ENCODE measurements at regions not wholly inside any gene's neighbourhood (a gene's known extent, or its start where the extent isn't known, plus 50 kb on each side); places are given as distances from the start of the nearest gene placed in this dataset.

DNA sequence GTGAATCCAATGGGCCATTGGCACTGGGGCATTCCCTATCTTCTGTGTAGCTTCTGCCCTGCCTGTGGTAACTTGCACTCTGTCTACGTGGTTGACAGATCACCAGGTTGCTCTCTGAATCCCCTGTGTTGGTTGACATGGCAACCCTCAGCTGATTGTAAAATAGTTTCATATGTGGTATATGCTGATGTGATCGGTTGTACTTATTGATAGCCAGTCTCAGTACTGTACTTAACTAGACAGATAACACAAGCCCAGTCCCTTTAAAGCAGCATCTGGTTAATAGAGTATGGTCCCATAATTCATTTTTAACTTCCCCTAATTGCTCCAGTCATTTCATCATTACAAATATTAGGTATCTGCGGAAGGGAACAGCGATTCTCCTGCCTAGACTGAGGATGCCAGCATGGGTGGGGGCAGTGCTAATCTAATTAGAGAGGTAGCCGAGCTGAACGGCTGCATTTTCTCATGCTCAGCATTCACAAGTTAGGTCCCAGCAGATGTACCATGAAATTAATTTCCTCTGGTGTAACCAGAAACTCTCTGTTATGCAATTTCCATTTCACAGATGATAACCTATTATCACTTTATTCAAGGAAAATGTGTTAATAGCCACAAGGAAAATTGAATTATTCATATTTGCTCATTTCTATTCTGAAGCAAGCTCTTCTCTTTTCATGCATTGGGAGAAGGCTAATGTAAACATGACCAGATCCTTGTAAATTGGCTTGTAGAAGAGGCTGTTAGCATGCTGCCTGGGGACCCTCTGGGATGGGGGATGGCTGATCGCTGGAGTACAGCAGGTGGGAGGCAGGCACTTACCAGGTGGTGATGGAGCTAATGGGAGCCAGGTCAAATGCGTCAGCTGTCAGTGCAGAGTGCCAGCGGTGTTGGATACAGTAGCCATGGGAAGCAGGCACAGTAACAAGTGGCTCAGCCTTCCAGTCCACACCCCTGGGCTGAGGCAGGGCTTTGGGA, 608.3 kb downstream of the GALR1 start:
- DNase-seq (ENCODE audit: low read depth), result no peak

GRCh38 chr18:77859634-77860033, 610.0 kb downstream of the GALR1 start:
- DNase-seq (ENCODE audit: low read depth), result no peak

DNA sequence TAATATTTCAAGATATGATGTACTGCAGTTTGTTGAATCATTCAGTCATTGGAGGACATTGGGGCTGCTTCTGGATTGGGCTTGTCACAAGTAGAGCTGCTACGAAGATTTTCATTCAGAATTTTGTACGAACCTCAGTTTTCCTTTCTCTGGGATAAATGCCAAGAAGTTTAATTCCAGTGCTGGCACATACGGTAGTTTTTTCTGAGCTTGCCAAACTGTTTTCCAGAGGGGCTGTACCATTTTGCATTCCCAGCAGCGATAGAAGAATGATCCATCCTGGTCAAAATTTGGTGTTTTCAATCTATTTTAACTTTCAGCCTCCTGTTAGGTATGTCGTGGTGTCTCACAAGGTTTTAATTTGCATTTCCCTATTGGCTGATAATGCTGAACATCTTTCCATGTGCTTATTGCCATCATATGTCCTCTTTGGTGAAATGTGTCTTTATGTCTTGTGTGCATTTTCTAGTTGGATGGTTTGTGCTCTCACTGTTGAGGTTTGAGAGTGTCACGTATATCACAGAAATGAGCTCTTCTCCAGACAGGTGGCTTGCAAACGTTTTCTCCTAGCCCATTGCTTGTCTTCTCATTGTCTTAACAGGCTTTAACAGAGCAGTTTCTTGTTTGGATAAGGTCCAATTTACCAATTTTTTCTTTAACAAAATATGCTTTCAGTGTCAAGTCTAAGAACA, 612.6 kb downstream of the GALR1 start:
- DNase-seq (ENCODE audit: low read depth), result no peak

- no peak for DNase-seq (ENCODE audit: low read depth)
These were observed 616.2 kb downstream of the GALR1 start for GRCh38 chr18:77865853-77866252.

DNA sequence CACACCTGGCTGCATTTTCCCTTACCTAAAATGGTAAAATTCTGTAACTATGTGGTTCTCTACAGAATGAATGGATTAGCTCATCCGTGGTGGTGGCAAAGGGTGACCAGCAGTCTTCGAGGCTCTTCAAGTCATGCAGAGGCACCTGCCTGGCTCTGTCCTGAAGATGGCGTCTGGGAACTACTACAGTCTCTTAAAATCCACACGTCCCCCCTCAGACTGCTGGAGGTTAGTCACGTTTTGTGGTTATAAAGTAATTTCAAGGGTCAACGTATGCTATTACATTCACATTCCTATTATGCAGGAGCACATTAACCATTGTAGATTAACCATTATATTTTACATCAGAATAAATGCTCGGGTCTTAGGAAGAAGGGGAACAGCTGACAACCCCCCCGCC, 616.7 kb downstream of the GALR1 start:
- DNase-seq (ENCODE audit: low read depth), result no peak

DNA sequence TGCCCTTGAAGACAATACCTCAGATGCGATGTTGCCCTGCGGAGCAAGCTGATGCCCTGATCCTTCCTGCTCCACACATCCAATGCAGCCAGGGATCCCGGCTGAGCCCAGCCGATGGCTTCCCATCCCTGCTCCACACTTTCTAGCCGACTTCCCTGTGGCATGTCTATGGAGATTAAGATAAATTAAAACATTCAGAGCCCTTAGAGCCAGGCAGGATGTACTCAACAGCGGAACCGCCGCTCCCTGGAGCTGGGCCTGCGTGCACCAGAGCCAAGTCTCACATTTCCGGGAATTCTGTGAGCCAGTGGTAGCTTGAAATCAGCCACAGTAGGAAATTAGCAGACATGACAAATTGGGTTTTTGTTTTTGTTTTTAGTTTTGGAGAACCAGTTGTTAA, 620.6 kb downstream of the GALR1 start:
- no peak for DNase-seq (ENCODE audit: low read depth)

DNA sequence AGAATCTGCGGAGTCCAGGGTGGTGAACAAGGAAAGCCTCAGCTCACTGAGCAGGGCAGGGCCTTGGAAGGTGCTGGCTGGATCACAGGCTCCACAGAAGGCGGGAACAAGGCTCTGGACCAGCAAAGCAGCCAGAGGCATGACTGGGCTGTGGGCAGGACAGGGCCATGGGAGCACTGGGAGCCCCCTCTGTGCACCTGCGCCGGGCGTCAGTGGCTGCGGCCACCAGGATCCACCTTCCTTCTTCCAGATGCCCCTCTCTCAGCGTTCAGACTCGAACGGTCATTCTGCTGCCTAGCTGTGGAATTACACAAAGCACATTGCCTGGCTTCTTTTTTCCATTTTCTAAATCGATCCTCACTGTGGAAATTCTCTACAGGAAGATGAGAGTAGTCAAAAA, 621.2 kb downstream of the GALR1 start:
- DNase-seq (ENCODE audit: low read depth), result no peak

- no peak for DNase-seq (ENCODE audit: low read depth)
These were observed 622.5 kb downstream of the GALR1 start for GRCh38 chr18:77872166-77872565.

- DNase-seq (ENCODE audit: low read depth), result no peak
These were observed 626.7 kb downstream of the GALR1 start for GRCh38 chr18:77876319-77876865.

DNA sequence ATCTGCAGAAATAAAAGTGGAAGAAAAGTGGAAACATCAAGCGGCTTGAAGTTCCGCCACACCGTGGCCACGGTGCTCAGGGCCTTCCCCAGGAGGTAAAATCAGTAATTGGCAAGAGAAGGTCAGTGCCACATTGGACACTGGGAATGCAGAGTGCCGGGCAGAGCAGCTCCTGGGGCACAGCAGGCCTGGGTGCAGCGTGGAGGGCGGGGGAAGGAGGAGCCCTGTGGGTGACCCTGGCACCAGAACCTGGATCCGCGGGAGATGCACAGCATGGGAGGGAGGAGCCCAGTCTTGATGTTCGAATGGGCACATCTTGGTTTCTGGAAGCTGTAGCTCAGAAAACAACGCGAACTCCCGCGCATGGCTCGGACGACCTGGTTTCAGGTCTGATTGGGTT, 630.2 kb downstream of the GALR1 start:
- DNase-seq (ENCODE audit: low read depth), result no peak

DNA sequence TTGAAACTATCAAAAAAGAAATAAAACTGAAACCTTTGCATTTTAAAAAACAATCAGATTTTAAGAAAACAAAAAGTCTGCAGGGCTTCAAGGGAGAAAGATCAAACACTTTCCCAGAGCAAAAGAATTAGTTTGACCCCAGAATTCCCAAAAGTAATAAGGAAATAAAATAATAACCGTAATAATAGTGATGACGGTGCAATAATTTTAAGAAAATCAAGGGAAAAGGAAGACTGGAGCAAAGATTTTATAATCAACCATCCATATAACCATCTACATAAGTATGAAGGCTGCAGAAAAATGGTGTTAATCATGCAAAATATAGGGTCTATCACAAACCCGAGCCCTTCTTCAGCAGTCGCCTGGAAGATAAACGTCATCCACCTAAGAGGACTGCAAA, 634.8 kb downstream of the GALR1 start:
- DNase-seq (ENCODE audit: low read depth), result no peak

DNA sequence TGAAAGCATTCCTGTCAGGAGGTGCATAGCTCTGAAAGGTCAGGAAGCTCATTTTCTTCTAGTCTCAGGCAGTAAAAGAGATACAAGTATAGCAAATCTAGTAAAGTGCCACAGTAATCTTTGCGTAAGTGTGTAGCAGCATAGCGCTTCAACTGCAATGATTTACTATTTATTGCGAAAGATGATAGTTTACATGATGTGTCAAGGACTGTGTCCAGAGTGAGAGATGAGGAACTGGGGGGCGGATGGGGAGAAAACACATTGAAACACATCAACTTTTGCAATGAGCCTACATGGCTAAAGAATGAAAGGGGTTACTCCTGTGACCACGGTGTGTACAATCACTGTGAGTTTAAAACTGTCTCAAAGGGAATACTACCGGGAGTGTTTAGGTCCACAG, 644.4 kb downstream of the GALR1 start:
- DNase-seq (ENCODE audit: low read depth), result no peak

DNA sequence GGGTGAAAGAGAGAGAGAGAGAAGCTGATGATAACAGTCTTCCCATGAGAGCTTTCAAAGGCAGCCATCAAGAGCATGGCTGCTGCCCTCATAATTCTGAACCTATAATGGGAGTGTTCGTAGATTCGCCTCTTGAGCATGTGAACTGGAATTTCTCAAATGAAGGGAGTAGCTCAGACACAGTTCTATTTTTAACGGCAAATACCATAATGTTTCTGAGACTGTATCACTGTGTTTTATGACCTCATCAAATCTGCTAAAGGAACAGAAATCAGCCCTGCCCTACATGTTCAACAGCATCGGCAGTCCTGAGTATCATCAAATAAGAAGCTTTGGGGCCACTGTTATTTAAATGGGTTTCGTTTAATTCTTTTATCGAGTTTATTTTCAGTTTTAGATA, 645.6 kb downstream of the GALR1 start:
- no peak for DNase-seq (ENCODE audit: low read depth)

DNA sequence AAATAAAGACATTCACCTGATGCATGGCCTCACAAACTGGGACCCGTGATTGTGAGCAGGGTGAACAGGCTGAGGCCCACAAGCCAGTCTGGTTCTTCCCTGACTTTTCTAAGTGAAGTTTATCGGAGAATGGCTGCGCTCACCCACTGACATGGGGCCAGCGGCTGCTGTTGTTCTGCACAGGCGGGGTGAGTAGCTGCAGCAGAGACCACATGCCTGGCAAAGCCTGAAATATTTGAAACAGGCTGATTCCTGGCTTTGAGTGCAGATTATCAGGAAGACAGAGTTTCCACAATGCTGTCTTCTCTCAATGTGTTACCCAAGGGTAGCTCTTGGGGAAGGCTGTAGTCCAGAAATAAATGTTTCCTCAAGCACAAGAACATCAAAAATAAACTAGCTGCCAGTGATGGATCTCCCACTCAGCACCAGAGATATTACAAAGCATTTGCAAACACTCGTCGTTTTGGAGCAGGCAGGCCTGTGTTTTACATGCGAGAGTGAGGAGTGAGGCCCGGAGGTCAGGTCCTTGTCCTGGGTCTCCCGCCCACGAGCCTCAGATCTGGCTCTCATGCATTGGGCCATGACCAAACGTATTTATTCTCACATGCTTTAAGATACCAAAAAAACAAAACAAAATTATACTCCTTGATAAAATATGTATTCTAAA, 647.1 kb downstream of the GALR1 start:
- DNase-seq (ENCODE audit: low read depth), result no peak

GRCh38 chr18:77897606-77898005, 648.0 kb downstream of the GALR1 start:
- no peak for DNase-seq (ENCODE audit: low read depth)

- peak; percentile 22 for DNase-seq (ENCODE audit: low read depth)
These were observed 650.5 kb downstream of the GALR1 start for GRCh38 chr18:77899972-77900754.

GRCh38 chr18:77905011-77905410, 655.4 kb downstream of the GALR1 start:
- no peak for DNase-seq (ENCODE audit: low read depth)

DNA sequence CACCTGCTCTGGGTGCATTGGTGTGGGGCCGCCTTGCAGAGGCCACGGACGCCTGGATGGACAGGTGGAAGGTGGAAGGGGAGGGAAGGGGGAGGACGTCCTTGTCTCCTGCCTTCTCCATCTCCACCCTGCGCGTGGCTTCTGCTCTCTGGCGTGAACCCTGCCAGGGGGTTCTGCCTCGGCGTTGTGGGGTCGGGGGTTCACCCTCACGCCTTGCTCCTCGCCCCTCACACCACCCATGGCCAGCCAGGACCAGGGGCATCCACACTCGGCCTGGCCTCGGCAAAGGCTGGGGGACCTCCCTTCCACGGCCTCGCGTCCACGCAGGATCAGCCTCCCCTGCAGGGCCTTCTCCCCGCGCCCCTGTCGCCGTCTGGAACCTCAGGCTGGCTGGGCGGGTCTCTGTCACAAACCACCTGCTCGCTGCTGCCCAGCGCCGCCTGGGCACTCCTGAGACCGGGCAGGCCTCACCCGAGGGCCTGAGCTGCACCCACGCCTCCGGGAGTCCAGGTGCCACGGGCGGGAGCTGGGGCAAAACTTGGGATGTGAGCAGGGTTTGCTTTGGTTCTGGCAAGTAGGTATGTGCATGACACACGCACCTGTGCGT, 655.9 kb downstream of the GALR1 start:
- DNase-seq (ENCODE audit: low read depth), result no peak

DNA sequence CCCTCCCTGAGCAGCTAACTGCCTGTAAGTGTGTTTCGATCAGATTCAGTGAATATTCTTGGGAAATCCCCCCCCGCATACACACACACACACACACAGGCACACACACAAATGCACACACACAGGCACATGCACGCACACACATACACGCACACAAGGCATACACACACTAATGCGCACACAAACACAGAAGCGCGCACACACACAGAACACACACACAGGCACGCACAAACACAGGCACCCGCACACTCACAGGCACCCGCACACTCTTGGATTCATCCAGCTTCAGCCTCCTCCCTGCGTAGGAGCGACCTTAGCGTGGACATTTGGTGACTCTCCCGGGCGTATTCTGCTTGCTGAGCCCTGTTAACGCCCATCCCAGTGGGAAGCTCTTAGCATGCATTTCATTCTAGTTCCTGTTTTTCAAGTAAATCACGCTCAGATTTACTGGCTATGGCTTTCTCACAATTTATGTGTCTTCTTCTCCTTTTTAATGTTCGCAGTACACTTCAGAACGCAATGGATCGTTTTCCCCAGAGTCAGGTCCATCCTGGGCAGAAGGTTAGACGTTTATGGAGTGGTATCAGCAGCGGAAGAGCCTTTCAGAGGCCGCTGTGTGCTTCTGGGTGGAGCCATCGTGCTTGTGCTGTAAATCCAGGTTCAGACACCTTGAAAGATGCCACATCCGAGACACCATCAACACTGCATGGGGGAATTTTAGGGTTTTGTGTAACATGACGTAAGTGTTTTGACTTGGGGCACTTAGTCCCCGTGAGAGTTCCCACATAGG, 656.6 kb downstream of the GALR1 start:
- DNase-seq (ENCODE audit: low read depth), result no peak

DNA sequence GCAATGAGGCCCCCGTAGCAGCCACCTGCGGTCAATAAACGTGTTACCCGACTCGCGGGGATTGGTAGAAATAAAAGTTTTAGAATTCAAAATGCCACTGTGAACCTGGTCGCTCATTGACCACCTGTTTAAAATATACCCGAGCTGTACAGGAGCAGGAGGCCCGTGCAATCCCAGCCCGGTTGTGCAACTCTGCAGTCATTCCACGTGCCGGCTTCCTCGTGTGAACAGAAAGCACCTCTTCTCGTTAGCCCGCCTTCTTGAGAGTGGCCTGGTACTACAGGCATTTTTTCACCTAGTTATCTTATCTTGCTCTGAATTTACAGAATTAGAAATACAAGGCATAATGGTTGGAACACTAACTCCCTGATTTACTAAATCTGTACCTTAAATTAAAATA, 660.7 kb downstream of the GALR1 start:
- DNase-seq (ENCODE audit: low read depth), result no peak
